Fibroblast of lung (primary cell): ENCODE measurements at regions not wholly inside any gene's neighbourhood (a gene's known extent, or its start where the extent isn't known, plus 50 kb on each side); places are given as distances from the start of the nearest gene placed in this dataset.

ENCODE experiments used
- DNase-seq, 2 donors: peaks; one replicate each; pipeline versions ENCODE4 v3.0.0 to v3.0.0-alpha.2; 2010; ENCODE audit warnings: low read depth in 2 of 2
- H2AFZ ChIP-seq: 2 replicates; pipeline ENCODE4 v1.5.1; 2012; ENCODE audit warnings: low read length, control low read depth, inconsistent platforms
- H3K27ac ChIP-seq: 2 replicates; pipeline ENCODE4 v1.5.1; 2011; ENCODE audit warnings: low read length, control low read depth; ENCODE audit not compliant: insufficient read depth
- H3K27me3 ChIP-seq: 2 replicates; pipeline ENCODE4 v1.5.1; 2011; ENCODE audit warnings: mild to moderate bottlenecking, low read length; ENCODE audit not compliant: control insufficient read depth, insufficient read depth
- H3K36me3 ChIP-seq: 2 replicates; pipeline ENCODE4 v1.5.1; 2011; ENCODE audit warnings: low read length; ENCODE audit not compliant: control insufficient read depth, insufficient read depth
- H3K4me1 ChIP-seq: 2 replicates; pipeline ENCODE4 v1.5.1; 2011; ENCODE audit warnings: low read length; ENCODE audit not compliant: control insufficient read depth, insufficient read depth; ENCODE audit errors: extremely low read depth
- H3K4me2 ChIP-seq: 2 replicates; pipeline ENCODE4 v1.5.1; 2011; ENCODE audit warnings: low read length, control low read depth; ENCODE audit not compliant: insufficient read depth; ENCODE audit errors: extremely low read depth
- H3K4me3 ChIP-seq, 4 experiments: fragments of 200-600 bp in 1 of 4; sonication (generic) in 1 of 4; replicated peaks in 1 of 4; 2 replicates each; pipeline ENCODE4 v1.5.1; 2011 to 2016; ENCODE audit warnings: low read length in 4 of 4, low read depth in 3 of 4, mild to moderate bottlenecking in 3 of 4, control low read depth in 2 of 4, inconsistent platforms in 1 of 4, mixed read lengths in 1 of 4; ENCODE audit not compliant: insufficient read depth in 1 of 4; ENCODE audit errors: control extremely low read depth in 1 of 4
- H3K79me2 ChIP-seq: 2 replicates; pipeline ENCODE4 v1.5.1; 2012; ENCODE audit warnings: mild to moderate bottlenecking, low read length, inconsistent platforms; ENCODE audit not compliant: control insufficient read depth, insufficient read depth
- H3K9ac ChIP-seq: 2 replicates; pipeline ENCODE4 v1.5.1; 2011; ENCODE audit warnings: mild to moderate bottlenecking, low read length, control low read depth; ENCODE audit not compliant: insufficient read depth
- H3K9me3 ChIP-seq: 2 replicates; pipeline ENCODE4 v1.5.1; 2012; ENCODE audit warnings: low read depth, low read length; ENCODE audit not compliant: control insufficient read depth, insufficient read depth
- H4K20me1 ChIP-seq: 2 replicates; pipeline ENCODE4 v1.5.1; 2011; ENCODE audit warnings: low read length; ENCODE audit not compliant: control insufficient read depth, insufficient read depth; ENCODE audit errors: extremely low read depth
- CTCF ChIP-seq, 2 donors: IDR thresholded peaks in 1 of 2; conservative IDR thresholded peaks in 1 of 2; 1 replicate in 1 of 2; 2 replicates in 1 of 2; pipeline ENCODE4 v1.5.1; 2011 to 2012; ENCODE audit warnings: low read length in 2 of 2, control low read depth in 1 of 2, inconsistent platforms in 1 of 2, low read depth in 1 of 2, mild to moderate bottlenecking in 1 of 2
- EZH2 ChIP-seq: IDR thresholded peaks from 2 replicates; pipeline ENCODE4 v1.5.1; 2012; ENCODE audit warnings: low read length, control low read depth, mild to moderate bottlenecking; ENCODE audit errors: missing control alignments

- H3K36me3 ChIP-seq, result no peaks in the 10 kb centered on the region
- TF ChIP-seq CTCF (conservative IDR thresholded peaks at IDR 0.05 in 1 of 2, IDR thresholded peaks at IDR 0.05 in 1 of 2; ENCODE audit: low read depth in 1 of 2, low read length in 2 of 2) (no peak), EZH2 (no peak)
- H3K27ac ChIP-seq, result no peak overlapping the region
- no peaks in the 10 kb centered on the region for H3K79me2 ChIP-seq
- H3K27me3 ChIP-seq, result no peaks in the 10 kb centered on the region
- H3K9ac ChIP-seq, result no peak overlapping the region
- H2AFZ ChIP-seq, result no peak overlapping the region
- no peak overlapping the region for H3K4me3 ChIP-seq
- no peaks in the 10 kb centered on the region for H4K20me1 ChIP-seq
- H3K4me1 ChIP-seq, result no peaks in the 10 kb centered on the region
- no peak for DNase-seq
- no peaks in the 10 kb centered on the region for H3K9me3 ChIP-seq
- no peak overlapping the region for H3K4me2 ChIP-seq
Observed at GRCh38 chr4:96342790-96343455, 503.0 kb downstream of the PDHA2 start.

GRCh38 chr4:96343836-96344235 is 503.9 kb downstream of the PDHA2 start:
- Histone ChIP-seq H3K4me3 (no peak overlapping the region), H3K27me3 (no peaks in the 10 kb centered on the region), H3K36me3 (no peaks in the 10 kb centered on the region), H2AFZ (no peak overlapping the region), H3K4me1 (no peaks in the 10 kb centered on the region), H3K4me2 (no peak overlapping the region), H3K9ac (no peak overlapping the region), H4K20me1 (no peaks in the 10 kb centered on the region), H3K27ac (no peak overlapping the region), H3K79me2 (no peaks in the 10 kb centered on the region), H3K9me3 (no peaks in the 10 kb centered on the region)
- no peak for DNase-seq
- no peak for TF ChIP-seq EZH2
- no peak for TF ChIP-seq CTCF (conservative IDR thresholded peaks at IDR 0.05 in 1 of 2, IDR thresholded peaks at IDR 0.05 in 1 of 2; ENCODE audit: low read depth in 1 of 2, low read length in 2 of 2)

GRCh38 chr4:96347582-96347981 is 507.7 kb downstream of the PDHA2 start:
- no peaks in the 10 kb centered on the region for H3K4me1 ChIP-seq
- H3K4me3 ChIP-seq, result no peak overlapping the region
- no peak overlapping the region for H3K4me2 ChIP-seq
- H3K27ac ChIP-seq, result no peak overlapping the region
- no peak overlapping the region for H3K9ac ChIP-seq
- H3K79me2 ChIP-seq, result no peaks in the 10 kb centered on the region
- no peak overlapping the region for H2AFZ ChIP-seq
- H3K36me3 ChIP-seq, result no peaks in the 10 kb centered on the region
- H3K9me3 ChIP-seq, result no peaks in the 10 kb centered on the region
- no peaks in the 10 kb centered on the region for H3K27me3 ChIP-seq
- no peaks in the 10 kb centered on the region for H4K20me1 ChIP-seq
- TF ChIP-seq CTCF (conservative IDR thresholded peaks at IDR 0.05 in 1 of 2, IDR thresholded peaks at IDR 0.05 in 1 of 2; ENCODE audit: low read depth in 1 of 2, low read length in 2 of 2), result no peak
- TF ChIP-seq EZH2, result no peak
- peak in 1 of 2 donors; percentile 42 for DNase-seq
